Heart left ventricle (tissue), 13 donors: ENCODE measurements at regions not wholly inside any gene's neighbourhood (a gene's known extent, or its start where the extent isn't known, plus 50 kb on each side); places are given as distances from the start of the nearest gene placed in this dataset.

ENCODE experiments used
- POLR2A ChIP-seq, 2 donors: fragments of 450-650 bp; IDR thresholded peaks; one replicate each; pipeline ENCODE4 v1.6.1; 2017; ENCODE audit warnings: antibody characterized with exemption in 2 of 2, mild to moderate bottlenecking in 2 of 2, moderate library complexity in 2 of 2
- TF ChIP-seq, protein P1 (sequence below), 12 donors: fragments of 200-600 bp; sonication (generic) in 4 of 12; IDR thresholded peaks; one replicate each; pipeline versions ENCODE4 v1.5.0 to v1.8.0; 2018 to 2022; ENCODE audit warnings: antibody characterized with exemption in 12 of 12, mild to moderate bottlenecking in 5 of 12
- donor health status: ischemic (EF 13 %, LVEDD 7.1; RV severe dilation, severe dysfunction).
- donor health status: DM: no; HTN: yes; CAD: no.
- donor health status: DM: no; HTN: no; CAD: no.
- donor health status: ischemic (EF 25% LVEDD 6.9; RV normal size, moderate dysfunction).
- donor health status: ischemic (EF 25% LVEDD 5.7; RV mildly dilated, moderate dysfunction).
- donor health status: ischemic (EF 35%, LVEDD 5.7; RV mildly dilated, moderate dysfunction).
- donor health status: nonischemic (EF 11% LVEDD 7.7; RV severe dilation, severe dysfunction).
- donor health status: DM: yes; HTN: yes; CAD: no.
- donor health status: PGD.
- donor health status: ischemic (EF 29% LVEDD 5.4; RV normal size, mild dysfunction).
- donor health status: nonischemic (EF 23%, LVEDD 6.1; RV moderate dilation, normal function).

GRCh38 chr6:124885171-124885570 lies 77.1 kb upstream of the RNF217 start:
- TF ChIP-seq, protein P1, sequence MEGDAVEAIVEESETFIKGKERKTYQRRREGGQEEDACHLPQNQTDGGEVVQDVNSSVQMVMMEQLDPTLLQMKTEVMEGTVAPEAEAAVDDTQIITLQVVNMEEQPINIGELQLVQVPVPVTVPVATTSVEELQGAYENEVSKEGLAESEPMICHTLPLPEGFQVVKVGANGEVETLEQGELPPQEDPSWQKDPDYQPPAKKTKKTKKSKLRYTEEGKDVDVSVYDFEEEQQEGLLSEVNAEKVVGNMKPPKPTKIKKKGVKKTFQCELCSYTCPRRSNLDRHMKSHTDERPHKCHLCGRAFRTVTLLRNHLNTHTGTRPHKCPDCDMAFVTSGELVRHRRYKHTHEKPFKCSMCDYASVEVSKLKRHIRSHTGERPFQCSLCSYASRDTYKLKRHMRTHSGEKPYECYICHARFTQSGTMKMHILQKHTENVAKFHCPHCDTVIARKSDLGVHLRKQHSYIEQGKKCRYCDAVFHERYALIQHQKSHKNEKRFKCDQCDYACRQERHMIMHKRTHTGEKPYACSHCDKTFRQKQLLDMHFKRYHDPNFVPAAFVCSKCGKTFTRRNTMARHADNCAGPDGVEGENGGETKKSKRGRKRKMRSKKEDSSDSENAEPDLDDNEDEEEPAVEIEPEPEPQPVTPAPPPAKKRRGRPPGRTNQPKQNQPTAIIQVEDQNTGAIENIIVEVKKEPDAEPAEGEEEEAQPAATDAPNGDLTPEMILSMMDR (IDR thresholded peaks at IDR 0.05): no peak
- no peak for TF ChIP-seq POLR2A (IDR thresholded peaks at IDR 0.05)
